ENCODE measurements at regions not wholly inside any gene's neighbourhood (a gene's known extent, or its start where the extent isn't known, plus 50 kb on each side); places are given as distances from the start of the nearest gene placed in this dataset.

- no peak overlapping the region for H3K4me2 ChIP-seq (ENCODE audit: low read length)
- no peak overlapping the region for H3K9ac ChIP-seq (ENCODE audit: low read length)
- H3K4me1 ChIP-seq (ENCODE audit: control insufficient read depth in 1 of 2, insufficient read depth in 2 of 2, low read length in 2 of 2): peaks cover 0 to 8% of the 10 kb centered on the region in 2 experiments; a peak in 2 of 4 replicates
- CTCF ChIA-PET: interaction anchor here (2.1 kb wide), 1 partner anchor 10 kb away, joined by 6 read pairs; no protein-coding TSS in a partner anchor
- intact Hi-C loops (cut with micrococcal nuclease): no loop called here
- no peaks in the 10 kb centered on the region for H3K9me2 ChIP-seq (ENCODE audit: insufficient read depth)
- TF ChIP-seq CBX3 (IDR thresholded peaks at IDR 0.05; ENCODE audit: low read depth) (no peak), SP1 (IDR thresholded peaks at IDR 0.05; ENCODE audit: low read depth) (no peak), MAX (IDR thresholded peaks at IDR 0.05) (no peak), TCF7L2 (IDR thresholded peaks at IDR 0.05; ENCODE audit: borderline replicate concordance, extremely low read depth, insufficient read depth, insufficient read length) (no peak), REST (IDR thresholded peaks at IDR 0.05; ENCODE audit: low read depth) (no peak), POLR2A (IDR thresholded peaks at IDR 0.05; ENCODE audit: borderline replicate concordance, extremely low read depth, insufficient read depth, insufficient read length) (no peak), EZH2 (IDR thresholded peaks at IDR 0.05) (no peak), ZNF274 (IDR thresholded peaks at IDR 0.05; ENCODE audit: low read depth, low read length) (no peak), JUND (IDR thresholded peaks at IDR 0.05) (no peak), YY1 (IDR thresholded peaks at IDR 0.05; ENCODE audit: extremely low read depth, insufficient replicate concordance, low read depth, low read length) (no peak), RAD21 (IDR thresholded peaks at IDR 0.05; ENCODE audit: low read depth) (no peak), SRF (IDR thresholded peaks at IDR 0.05; ENCODE audit: low read depth) (no peak), CTCF (IDR thresholded peaks at IDR 0.05 in 2 of 3, conservative IDR thresholded peaks at IDR 0.05 in 1 of 3; ENCODE audit: borderline replicate concordance in 1 of 3, insufficient read depth in 1 of 3, low read depth in 2 of 3, low read length in 2 of 3) (no peak), ZBTB33 (IDR thresholded peaks at IDR 0.05; ENCODE audit: extremely low read depth, insufficient replicate concordance, low read length) (no peak), POLR2AphosphoS5 (IDR thresholded peaks at IDR 0.05; ENCODE audit: low read depth, low read length) (no peak), ATF3 (IDR thresholded peaks at IDR 0.05) (no peak), EZH2phosphoT487 (IDR thresholded peaks at IDR 0.05; ENCODE audit: borderline replicate concordance) (no peak), SIN3A (IDR thresholded peaks at IDR 0.05; ENCODE audit: low read depth) (no peak), ZFX (IDR thresholded peaks at IDR 0.05) (no peak)
- H3K9me3 ChIP-seq (ENCODE audit: control insufficient read depth in 1 of 2, insufficient read depth in 1 of 2, low read depth in 1 of 2, low read length in 2 of 2): no peaks in the 10 kb centered on the region
- BruUV-seq (replicated peaks): no TSS peak
- H3K79me2 ChIP-seq (ENCODE audit: insufficient read depth, low read length): no peaks in the 10 kb centered on the region
- no peak overlapping the region for H2AFZ ChIP-seq (ENCODE audit: low read depth, low read length, poor library complexity, severe bottlenecking)
- RAD21 ChIA-PET (ENCODE audit: low non-redundant PET in 1 of 2, low total read pairs in 2 of 2, uncharacterized antibody in 2 of 2, unreplicated experiment in 2 of 2): no interaction called here
- ATAC-seq (no peak), DNase-seq (ENCODE audit: low read depth, low spot score) (no peak)
- H3K4me3 ChIP-seq (replicated peaks in 1 of 2; ENCODE audit: low read depth in 1 of 2, low read length in 2 of 2): no peak overlapping the region
- H4K20me1 ChIP-seq (ENCODE audit: insufficient read depth): no peaks in the 10 kb centered on the region
- no peak overlapping the region for H3K27ac ChIP-seq (ENCODE audit: low read depth, low read length)
- no peaks in the 10 kb centered on the region for H3K27me3 ChIP-seq (ENCODE audit: insufficient read depth, low read length)
- POLR2A ChIA-PET: no interaction called here
- no peaks in the 10 kb centered on the region for H3K36me3 ChIP-seq (ENCODE audit: control insufficient read depth in 1 of 2, insufficient read depth in 2 of 2, low read length in 2 of 2)
Measured at GRCh38 chr11:44457862-44458261, 107.6 kb upstream of the CD82 start.

Measured in HCT116 (cell line).